Activated T-cell treated with anti-CD3 and anti-CD28 coated beads, Interleukin-2, amount 50 U/mL, for 1 hour (primary cell): ENCODE measurements at regions not wholly inside any gene's neighbourhood (a gene's known extent, or its start where the extent isn't known, plus 50 kb on each side); places are given as distances from the start of the nearest gene placed in this dataset.

ENCODE experiments used
- DNase-seq: peaks from one replicate; pipeline ENCODE4 v3.0.0-alpha.2; 2020

DNA sequence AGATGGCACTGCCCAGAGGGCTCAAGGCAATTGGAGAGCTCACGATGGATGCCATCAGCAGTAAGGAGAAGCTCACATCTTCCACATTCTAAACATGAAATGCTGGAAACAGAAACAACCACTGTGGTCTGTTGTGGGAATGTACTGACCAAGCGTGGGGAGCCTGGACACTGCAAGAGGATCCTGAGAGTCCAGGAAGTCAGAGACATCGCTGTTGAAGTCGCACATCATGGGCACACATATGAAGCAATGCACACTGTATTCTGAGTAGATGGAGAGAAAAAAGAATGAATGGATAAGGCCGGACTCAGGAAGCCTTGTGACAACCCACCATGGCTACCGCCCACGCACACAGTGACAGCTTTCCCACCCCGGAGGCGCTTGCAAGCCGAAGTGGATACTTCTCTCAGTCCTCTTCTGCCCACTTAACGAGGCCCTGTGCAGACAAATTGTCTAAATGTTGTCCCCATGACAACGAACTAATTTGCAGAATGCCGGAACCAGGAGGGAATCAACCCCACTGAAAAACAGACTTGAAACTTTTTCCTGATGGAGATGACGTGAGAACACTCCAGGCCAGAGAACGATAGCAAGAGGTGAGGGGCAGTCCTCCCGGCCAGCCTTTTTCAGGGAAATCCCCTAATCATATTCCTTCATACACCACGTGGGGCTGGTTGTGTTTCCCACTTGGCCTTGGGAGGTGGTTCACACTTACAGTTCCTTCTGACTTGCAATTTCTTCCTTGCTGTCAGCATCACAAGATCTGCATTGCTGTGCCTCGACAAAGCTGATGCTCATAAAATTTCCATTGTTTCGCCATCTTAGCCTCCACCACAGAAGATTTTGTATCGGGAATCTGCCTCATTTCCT lies 109.6 kb upstream of the SERP2 start:
- DNase-seq = no peak

DNA sequence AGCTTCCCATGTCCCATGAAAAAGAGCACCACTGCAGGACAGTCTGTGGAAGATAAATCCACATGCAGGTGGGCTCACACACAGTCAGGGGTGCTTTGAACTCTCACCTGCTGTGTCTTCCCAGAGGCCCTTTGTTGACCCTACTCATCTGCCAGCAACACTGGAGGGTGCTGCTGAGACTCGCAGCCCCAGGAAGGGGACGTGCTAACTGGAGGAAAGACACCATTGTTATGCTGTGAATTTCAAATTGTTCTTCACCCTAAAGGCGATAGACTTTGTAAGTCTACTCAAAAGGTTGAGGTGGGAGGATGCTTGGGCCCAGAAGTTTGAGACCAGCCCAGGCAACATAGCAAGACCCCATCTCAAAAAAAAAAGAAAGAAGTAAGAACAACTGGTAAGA lies 107.3 kb upstream of the SERP2 start:
- DNase-seq = no peak

GRCh38 chr13:44266772-44267171 lies 106.9 kb upstream of the SERP2 start:
- no peak for DNase-seq

- no peak for DNase-seq
These were observed 106.4 kb upstream of the SERP2 start for GRCh38 chr13:44267203-44267602.

DNA sequence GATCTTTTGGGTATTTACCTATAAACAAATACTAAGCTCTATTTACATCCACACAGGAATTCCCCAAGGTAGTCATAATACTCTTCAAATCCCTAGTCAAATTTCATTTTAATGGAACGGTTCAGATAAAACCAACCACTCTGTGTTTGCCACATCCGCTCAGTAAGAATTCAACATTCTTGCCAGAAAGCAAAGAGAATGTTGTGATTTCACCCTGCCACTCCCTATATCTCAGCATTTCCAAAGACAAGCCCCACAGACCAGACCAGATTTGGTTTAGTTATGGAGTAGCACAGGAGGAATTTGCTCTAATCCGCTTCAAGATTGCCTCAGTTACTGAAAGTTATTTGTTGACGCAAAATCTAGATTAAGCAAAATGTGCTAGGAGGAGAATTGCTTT lies 105.6 kb upstream of the SERP2 start:
- DNase-seq = no peak

DNA sequence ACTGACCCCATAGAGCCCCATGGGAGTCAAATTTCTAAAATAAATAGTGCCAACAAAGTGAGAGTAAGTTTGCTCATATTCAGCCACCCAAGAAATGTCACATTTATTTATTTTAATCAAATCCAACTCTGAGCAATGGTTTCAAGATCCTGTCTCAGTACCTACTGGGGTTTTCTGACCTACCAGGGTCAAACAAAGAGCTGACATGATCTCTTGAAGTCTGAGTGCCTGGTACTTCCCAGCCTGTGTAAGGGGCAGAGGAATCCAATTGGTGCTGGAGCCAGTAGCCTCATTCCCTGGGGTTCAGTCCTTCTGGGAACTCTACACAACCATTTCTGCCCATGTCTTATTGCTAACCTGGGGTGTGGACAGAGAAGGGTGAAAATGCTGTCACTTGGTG lies 104.6 kb upstream of the SERP2 start:
- DNase-seq = no peak

DNA sequence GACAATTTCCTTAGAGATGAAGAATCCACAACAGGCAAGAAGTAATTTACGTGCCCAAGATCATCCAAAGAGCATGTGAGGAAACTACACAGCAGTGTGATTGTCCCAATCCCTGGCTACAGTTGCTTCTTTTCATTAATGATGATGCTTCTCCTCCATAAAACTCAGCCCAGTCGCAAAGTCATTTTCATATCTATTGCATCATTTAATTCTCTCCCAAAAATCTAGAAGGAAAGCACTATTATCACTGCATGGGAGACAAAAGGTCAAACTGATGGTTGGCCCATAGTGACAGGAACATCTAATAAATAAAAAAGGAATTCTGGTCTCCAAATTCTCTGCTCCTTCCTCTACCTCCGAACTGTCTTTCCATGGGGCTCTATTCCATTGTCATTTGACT lies 103.5 kb upstream of the SERP2 start:
- DNase-seq = no peak

DNA sequence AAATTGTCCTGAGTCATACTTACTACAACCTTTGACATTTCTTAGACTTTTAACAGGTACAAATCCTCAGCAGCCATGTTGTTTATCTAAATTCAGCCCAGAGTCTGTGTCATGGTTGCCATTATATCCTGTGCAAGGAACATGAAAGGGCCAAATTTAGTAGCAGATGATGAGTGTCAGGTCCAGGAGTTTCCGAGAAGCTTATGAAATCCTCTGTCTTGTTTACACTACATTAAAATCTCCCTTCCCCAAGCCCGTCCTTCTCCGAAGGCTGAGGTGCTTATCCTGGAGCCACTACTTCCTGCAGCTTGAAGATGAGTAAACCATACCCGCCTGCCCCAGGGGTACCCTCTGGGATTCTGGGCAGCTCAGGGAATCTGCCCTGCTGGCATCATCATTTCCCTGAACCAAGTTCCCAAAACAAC lies 102.6 kb upstream of the SERP2 start:
- DNase-seq = no peak

- no peak for DNase-seq
These were observed 102.2 kb upstream of the SERP2 start for GRCh38 chr13:44271473-44271872.

GRCh38 chr13:44271915-44272341 lies 101.7 kb upstream of the SERP2 start:
- no peak for DNase-seq

DNA sequence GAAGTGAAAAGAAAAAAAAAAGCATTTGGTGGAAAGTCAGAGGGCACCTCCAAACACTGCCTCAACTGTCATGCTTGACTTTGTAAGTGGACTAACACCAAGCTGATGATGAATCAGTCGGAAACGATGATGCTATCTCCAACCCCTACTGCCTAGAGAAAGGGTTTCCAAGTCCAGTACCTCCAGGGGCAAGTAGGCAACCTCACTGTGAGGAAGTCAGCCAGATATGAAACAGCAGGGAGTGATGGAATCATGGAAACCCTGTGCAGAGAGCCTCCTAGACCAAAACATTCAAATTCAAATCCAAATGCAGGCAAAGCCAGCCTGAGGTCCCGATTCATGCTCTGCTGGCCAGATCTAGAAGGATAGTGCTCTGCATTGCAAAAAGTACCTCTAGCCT lies 100.9 kb upstream of the SERP2 start:
- no peak for DNase-seq

- no peak for DNase-seq
These were observed 100.4 kb upstream of the SERP2 start for GRCh38 chr13:44273216-44273615.

GRCh38 chr13:44273991-44274770 lies 99.4 kb upstream of the SERP2 start:
- DNase-seq = peak; percentile 40

- DNase-seq = peak; percentile 38
These were observed 98.8 kb upstream of the SERP2 start for GRCh38 chr13:44274771-44275205.

DNA sequence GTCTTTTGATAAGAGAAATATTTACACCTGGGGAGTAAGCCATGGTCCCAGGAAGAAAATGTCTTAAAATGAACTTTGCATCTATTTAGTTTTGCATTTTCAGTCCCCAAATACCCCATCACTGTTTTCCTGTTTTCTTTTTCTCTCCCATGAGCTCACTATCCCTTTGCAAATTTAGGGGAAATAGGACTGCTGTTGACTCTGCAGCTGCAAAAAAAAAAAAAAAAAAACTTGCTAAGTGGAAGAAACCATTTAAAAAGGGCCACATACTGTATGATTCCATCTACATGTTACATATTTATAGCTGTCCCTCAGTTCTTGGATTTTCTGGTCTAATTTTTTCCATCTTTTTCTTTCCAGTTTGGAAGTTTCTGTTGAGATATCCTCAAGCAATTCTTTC lies 98.2 kb upstream of the SERP2 start:
- DNase-seq = no peak

GRCh38 chr13:44276061-44276460 lies 97.6 kb upstream of the SERP2 start:
- DNase-seq = no peak

DNA sequence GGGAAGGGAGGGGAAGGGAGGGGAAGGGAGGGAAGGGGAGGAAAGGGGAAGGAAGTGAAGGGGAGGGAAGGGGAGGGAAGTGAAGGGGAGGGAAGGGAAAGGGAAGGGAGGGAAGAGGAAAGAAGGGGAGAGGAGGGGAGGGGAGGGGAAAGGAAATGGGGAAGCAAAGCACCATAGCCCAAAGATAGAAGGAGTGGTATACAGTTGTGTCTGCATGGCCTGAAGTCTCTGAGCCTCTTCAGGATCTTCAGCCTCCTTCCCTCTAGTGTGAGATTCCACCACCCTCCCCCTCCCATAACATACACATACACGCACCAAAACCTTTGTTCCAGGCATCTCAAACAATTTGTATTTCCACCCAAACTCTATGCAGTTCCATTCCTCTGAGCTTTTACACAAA lies 96.2 kb upstream of the SERP2 start:
- DNase-seq = no peak

DNA sequence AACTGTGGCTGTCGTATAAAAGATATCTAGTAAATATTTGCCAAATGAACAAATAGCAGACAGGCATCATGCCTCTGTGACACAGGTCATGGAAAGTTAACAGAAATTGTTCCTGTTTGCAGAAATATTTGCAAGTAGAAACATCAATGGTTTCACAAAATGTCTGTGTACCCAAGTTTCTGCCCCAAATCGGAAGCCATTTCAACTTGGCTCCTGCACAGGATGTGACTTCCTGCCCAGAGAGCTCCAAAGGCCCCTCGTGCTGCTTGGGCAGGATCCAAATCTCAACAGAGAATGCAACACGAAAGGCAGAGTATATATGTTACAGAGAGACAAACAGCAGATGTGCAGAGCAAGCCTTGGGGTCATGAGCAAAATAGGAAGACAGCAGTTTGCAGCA lies 95.5 kb upstream of the SERP2 start:
- no peak for DNase-seq

DNA sequence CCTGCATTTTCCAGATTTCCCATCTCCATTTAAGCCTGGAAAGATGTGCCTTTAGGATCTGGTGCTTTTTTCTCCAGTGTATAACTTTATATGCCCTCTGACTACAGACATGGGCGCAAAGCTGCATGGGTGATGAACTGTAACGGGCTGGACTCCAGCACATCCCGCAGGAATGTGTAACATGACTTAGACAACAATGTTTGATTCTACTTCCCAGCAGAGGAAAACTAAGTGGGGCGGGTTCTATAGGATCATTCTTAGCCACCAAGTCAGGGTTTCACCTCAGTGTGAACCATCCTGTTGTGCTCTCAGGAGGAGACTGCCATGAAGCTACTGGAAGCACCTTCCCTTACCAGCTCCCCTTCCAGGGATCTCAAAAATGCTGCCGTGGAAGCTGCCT lies 93.2 kb upstream of the SERP2 start:
- DNase-seq = no peak

- no peak for DNase-seq
These were observed 92.2 kb upstream of the SERP2 start for GRCh38 chr13:44281252-44282000.

DNA sequence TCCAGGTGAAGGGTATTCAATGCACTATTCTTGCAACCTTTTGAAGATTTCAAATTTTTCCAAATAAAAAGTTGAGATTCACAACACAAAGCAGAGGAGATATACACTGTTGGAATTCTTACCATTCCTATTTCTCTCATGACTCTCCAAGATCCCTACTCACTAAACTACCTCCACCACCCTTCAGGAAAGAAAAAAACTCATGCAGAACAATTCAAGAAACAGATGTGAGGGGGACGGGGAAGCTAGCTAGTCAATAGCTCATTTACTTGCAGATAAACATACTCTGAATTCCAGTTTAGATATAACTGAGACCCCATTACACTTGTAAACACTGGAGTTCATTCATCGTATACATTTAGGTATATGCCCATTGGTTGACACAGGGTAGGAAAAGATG lies 90.0 kb upstream of the SERP2 start:
- DNase-seq = no peak

DNA sequence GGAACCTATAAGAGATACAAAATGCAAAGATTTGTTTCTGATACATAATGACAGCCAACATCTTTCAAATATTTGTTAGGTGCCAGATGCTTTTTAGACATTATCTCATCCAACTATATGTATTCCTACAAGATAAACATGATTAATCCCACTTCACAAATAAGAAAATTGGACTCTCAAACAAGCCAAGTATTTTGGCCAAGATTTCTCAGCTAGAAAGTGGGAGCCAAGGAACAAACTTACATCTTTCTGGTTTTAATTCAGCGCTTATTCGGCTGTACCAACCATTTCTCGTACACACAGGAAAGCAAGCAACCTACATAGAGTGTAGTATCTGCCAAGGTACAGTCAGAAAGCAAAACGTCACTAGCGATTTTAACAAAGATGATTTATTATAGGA lies 85.7 kb upstream of the SERP2 start:
- no peak for DNase-seq

GRCh38 chr13:44292545-44292944 lies 81.1 kb upstream of the SERP2 start:
- DNase-seq = no peak

DNA sequence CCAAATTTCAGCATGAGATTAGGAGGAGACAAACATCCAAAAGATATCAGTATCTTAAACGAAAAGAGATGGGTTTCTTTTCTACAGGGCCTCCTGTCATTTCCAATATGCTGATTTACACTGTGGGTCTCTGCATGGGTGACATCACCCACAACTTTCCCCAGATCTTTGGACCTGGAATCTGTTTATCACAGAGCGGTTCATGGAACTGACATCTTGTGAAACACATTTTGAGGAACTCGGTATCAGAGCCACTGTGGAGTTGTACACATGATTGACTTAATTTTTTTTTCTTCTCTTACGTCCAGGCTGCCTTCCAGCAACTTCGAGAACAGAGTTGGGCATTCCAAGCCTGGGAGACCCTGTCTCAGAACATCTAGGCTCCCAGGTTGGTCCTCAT lies 80.2 kb upstream of the SERP2 start:
- DNase-seq = no peak
